Natural killer cell treated with Interleukin-12 subunit alpha and Interleukin-12 subunit beta and Interleukin-15 and Interleukin-18, amount 100 ng/mL, for 72 hours (primary cell): ENCODE measurements at regions not wholly inside any gene's neighbourhood (a gene's known extent, or its start where the extent isn't known, plus 50 kb on each side); places are given as distances from the start of the nearest gene placed in this dataset.
A peak's percentile ranks its signal among the peaks of the same experiment; 100 is the strongest.

Experiments
- ATAC-seq, 2 donors: fragments of 150-1000 bp; cut with Tn5 transposase in 1 of 2; sonication (Bioruptor Pico), chemical (Tn5 transposase) in 1 of 2; 2 replicates each; pipeline ENCODE4 v1.10.0; 2021
- DNase-seq: peaks from one replicate; pipeline ENCODE4 v3.0.0; 2022; ENCODE audit warnings: low spot score
- H3K27ac Mint-ChIP-seq, 2 donors: 1 replicate in 1 of 2; 2 replicates in 1 of 2; pipeline ENCODE4 v1.8.0; 2022; ENCODE audit warnings: mixed read lengths in 2 of 2, mild to moderate bottlenecking in 1 of 2, moderate library complexity in 1 of 2
- H3K27me3 Mint-ChIP-seq, 2 donors: 1 replicate in 1 of 2; 2 replicates in 1 of 2; pipeline ENCODE4 v1.8.0; 2022; ENCODE audit warnings: mixed read lengths in 2 of 2
- H3K36me3 Mint-ChIP-seq: one replicate; pipeline ENCODE4 v1.8.0; 2022; ENCODE audit warnings: mixed read lengths
- H3K4me1 Mint-ChIP-seq, 2 donors: 1 replicate in 1 of 2; 2 replicates in 1 of 2; pipeline ENCODE4 v1.8.0; 2022; ENCODE audit warnings: low read depth in 2 of 2, mixed read lengths in 2 of 2, mild to moderate bottlenecking in 1 of 2
- H3K4me3 Mint-ChIP-seq: one replicate; pipeline ENCODE4 v1.8.0; 2022; ENCODE audit warnings: mixed read lengths
- H3K9me3 Mint-ChIP-seq: 2 replicates; pipeline ENCODE4 v1.8.0; 2022; ENCODE audit warnings: mixed read lengths

DNA sequence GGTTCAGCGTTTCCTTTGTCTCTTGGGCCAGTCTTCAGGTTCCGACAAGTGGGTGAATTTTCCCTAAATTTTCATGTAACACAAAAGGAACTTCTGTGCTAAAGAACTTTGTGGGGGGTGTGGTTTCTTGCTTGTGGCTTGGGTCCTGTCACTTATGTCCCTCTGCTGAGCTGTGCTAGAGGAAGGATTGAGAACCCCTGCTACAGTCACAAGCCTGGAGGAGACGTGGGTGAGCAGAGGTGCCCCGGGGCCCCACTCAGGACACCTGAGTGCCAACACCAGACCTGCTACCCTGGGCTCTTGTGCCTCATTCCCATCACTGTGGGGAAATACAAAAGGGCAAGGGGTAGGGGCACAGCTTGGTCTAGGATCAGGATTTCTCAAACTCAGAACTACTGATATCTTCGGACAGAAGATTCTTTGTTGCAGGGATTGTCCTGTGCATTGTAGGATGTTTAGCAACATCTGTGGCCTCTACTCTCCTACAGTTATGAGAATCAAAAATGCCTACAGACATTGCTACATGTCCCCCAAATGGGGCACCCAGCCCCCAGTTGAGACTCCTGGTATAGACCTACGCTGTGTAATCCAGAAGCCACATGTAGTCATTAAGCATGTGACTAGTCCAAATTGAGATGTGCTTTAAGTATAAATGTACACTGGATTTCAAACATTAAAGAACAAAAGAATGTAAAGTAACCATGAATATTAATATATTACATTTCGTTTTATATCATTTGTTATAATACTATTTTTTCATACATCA is 128.7 kb downstream of the LY86 start:
- Mint-ChIP-seq H3K4me3 (no peak overlapping the region), H3K27ac (no peak overlapping the region), H3K36me3 (no peaks in the 10 kb centered on the region), H3K27me3 (peaks cover 7 to 10% of the 10 kb centered on the region in 2 donors), H3K9me3 (no peaks in the 10 kb centered on the region), H3K4me1 (peaks cover 6 to 7% of the 10 kb centered on the region in 2 donors)
- DNase-seq (no peak), ATAC-seq (no peak)

DNA sequence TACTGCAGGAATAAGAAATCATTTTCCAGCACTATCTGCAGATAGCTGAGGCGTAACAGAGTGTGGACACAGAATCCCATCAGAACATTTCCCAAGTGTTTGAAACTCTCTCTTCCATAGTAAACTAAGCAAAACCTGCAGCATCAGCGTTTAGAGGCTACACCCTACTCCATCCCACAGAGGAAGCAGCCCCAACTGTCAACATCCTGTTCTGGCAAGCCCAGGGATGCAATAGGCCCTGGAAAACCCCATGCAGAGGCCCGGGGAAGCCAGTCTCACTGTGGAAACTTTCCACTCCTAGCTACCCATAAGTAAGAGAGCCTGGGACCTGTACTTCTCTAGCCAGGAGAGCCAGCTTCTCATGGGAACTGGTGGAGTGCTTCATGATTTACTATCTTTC is 129.4 kb downstream of the LY86 start:
- no peaks in the 10 kb centered on the region for H3K9me3 Mint-ChIP-seq
- peaks cover 0 to under 1% of the 10 kb centered on the region in 2 donors for H3K4me1 Mint-ChIP-seq
- no peak overlapping the region for H3K4me3 Mint-ChIP-seq
- no peak for DNase-seq
- ATAC-seq: peak in 1 of 2 donors; percentile 26
- no peak overlapping the region for H3K27ac Mint-ChIP-seq
- no peaks in the 10 kb centered on the region for H3K36me3 Mint-ChIP-seq
- peaks cover 0 to 6% of the 10 kb centered on the region in 2 donors for H3K27me3 Mint-ChIP-seq

DNA sequence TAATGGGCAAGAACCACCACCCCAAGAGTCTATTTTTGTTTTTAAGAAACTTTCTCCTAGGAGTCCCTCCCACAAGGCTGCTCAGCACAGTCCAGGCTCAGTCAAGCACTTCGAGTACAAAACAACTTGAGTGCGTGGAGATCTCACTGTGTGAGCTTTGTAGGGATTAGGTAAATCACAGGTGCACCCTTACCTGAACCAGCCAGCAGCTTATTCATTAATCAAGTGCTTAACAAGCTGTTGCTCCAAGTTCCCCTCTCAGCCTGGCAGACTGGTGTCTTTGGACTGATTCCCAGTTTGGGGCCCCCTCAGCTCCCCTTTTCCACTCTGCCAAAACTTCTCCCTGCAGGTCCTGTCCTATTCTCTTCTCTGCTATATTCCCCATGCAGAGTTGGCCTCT is 133.1 kb downstream of the LY86 start:
- DNase-seq (no peak), ATAC-seq (no peak)
- Mint-ChIP-seq H3K4me1 (peaks cover 7 to 10% of the 10 kb centered on the region in 2 donors), H3K36me3 (no peaks in the 10 kb centered on the region), H3K27me3 (peaks cover 9 to 13% of the 10 kb centered on the region in 2 donors), H3K4me3 (no peak overlapping the region), H3K27ac (no peak overlapping the region), H3K9me3 (no peaks in the 10 kb centered on the region)

DNA sequence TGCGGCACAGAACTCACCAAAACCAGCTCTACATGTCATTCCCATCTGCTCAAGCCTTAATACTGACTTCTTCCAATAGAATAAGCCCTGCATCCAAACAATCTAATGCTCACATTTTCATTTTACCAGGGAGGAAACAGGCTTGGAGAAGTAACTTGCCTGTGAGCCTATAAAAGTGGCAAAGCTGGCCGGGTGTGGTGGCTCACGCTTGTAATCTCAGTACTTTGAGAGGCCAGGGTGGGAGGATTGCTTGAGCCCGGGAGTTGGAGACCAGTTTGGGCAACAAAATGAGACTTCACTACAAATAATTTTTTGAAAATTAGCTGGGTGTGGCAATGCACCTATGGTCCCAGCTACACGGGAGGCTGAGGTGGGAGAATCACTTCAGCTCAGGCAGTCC is 133.7 kb downstream of the LY86 start:
- no peak for ATAC-seq
- Mint-ChIP-seq H3K27me3 (peaks cover 9 to 13% of the 10 kb centered on the region in 2 donors), H3K9me3 (no peaks in the 10 kb centered on the region), H3K36me3 (no peaks in the 10 kb centered on the region), H3K27ac (no peak overlapping the region), H3K4me3 (no peak overlapping the region), H3K4me1 (peaks cover 7 to 10% of the 10 kb centered on the region in 2 donors)
- no peak for DNase-seq

DNA sequence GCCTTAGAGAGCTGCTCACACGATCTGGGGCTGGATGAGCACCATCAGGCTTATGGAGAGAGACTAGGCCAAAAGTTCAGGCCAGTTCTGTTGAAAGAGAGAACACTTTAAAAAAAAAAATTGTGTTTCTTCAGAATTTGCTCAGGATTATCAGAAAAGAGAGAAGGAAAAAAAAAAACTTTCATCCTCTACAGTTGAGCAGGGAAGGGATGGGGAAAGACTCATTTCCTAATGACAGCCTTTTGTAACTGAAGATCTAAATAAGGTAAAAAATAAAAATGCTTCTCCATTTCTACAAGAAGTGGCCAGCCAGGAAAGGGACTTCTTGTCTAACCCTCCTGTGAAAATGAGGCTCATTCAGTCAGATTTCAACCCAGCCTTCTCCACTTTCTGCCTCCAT is 134.8 kb downstream of the LY86 start:
- Mint-ChIP-seq H3K4me3 (no peak overlapping the region), H3K9me3 (no peaks in the 10 kb centered on the region), H3K4me1 (peaks cover 7 to 10% of the 10 kb centered on the region in 2 donors), H3K27me3 (peaks cover 13 to 17% of the 10 kb centered on the region in 2 donors), H3K36me3 (no peaks in the 10 kb centered on the region), H3K27ac (no peak overlapping the region)
- no peak for DNase-seq
- ATAC-seq: no peak

DNA sequence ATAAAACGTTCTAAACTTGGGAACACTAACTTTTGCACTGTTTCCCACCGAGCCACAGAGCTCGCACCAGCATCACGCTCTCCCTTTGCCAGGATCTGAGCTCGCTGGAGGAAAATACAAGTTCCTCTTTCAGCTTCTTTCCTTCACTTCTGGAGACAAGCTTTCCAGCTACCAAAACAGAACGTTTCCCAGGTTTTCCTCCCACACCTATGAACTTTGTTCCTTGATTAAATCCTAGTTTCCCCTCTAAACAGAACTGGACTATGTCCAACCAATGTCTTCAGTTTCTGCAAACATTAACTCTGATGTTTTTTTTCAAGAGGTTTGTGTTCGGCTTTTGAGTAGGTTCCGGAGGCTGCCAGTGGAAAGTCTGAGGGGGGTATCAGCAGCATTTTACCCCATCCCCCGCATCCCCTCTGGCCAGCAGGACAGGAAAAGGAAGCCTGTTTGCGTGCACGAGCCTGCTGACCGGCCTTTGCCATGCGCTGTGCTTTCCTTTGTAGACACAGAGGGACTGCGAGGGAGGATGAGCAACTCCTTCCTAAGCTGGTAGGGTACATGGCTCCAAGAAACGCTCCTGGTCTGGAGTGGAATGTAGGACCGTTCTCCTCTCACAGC is 135.5 kb downstream of the LY86 start:
- Mint-ChIP-seq H3K9me3 (no peaks in the 10 kb centered on the region), H3K36me3 (no peaks in the 10 kb centered on the region), H3K27ac (no peak overlapping the region), H3K4me3 (no peak overlapping the region), H3K27me3 (peaks cover 13 to 18% of the 10 kb centered on the region in 2 donors), H3K4me1 (peaks cover 7 to 10% of the 10 kb centered on the region in 2 donors)
- DNase-seq (no peak), ATAC-seq (peak in 1 of 2 donors; percentile 36)

DNA sequence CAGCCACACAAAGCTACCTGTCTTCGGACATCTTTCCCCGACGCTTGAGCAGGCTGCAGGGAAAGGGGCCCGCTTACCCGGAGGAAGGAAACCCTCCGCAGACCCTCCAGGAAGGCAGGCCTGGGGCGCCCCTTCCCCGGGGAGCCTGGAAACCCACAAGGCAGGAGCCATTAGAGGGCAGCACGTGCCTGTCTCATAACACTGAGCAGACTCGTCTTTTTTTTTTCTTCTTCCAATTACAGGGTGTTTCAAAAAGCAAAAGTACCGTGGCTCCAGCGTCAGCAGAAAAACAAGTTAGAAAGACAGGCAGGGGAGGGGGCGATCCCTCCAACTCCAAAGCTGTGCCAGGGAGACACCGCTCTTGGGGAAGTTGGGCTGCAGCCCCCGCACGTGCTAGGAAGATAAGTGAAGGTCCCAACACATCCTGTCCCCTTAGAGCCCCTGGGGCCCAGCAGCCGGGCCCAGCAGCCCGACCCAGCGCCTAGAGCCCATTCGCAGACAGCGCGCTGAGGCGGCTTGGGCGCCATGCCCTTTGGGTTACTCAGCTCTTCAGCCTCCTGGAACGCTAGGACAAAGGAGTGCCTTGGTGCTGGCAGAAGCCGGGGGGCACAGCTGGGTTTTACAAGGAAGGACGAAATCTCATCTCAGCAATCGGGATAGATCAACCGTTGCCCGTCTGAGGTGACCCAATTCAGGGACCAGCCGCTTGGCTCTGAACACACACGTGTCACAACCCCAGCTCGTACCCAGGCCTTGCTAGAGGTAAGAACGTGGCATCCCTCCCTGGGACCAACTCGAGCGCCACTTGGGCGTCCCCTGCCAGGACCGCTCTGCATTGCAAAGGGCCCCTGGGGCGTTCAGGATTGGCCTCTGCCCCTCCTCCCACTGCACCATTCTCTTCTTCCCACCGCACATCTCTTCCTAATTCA is 136.3 kb downstream of the LY86 start:
- Mint-ChIP-seq H3K27me3 (peaks cover 13 to 18% of the 10 kb centered on the region in 2 donors), H3K4me1 (peaks cover 7 to 10% of the 10 kb centered on the region in 2 donors), H3K27ac (no peak overlapping the region), H3K36me3 (no peaks in the 10 kb centered on the region), H3K4me3 (peak overlapping the region; percentile 19), H3K9me3 (no peaks in the 10 kb centered on the region)
- DNase-seq: no peak
- peak; percentile 37 to 50 for ATAC-seq

DNA sequence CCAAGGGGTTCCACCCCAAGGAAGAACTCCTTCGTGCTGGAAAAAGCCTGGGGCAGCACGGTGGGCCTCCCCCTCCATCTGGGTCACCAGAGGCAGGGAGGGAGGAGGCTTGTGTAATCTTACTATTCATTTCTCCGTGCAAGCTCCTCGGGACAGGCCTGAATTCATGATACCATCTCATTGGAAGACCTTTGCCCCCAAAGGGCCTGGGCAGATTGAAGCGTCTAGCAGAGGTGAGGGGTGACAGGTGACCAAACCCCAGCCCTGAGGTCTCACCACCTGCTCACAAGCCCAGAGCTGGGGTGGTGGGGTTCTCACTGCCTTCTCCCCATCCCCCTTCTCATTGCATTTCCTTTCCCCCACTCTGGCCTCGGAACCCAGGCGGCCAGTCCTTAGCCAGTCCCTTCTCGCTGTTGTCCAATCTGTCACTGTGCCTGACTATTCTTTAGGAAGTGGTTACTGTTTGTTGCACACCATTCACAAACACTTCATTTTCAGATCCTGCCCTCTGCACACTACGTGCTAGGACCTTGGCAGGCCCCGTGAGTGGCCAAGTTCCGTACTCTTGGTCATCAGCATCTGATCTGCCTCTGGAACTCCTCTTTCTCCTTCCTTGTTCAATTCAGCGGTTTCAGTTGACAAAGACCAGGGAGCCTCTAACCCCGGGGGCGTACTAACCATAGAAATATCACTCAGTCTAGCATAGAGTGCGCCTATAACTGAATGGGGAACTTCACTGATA is 137.1 kb downstream of the LY86 start:
- ATAC-seq: no peak
- Mint-ChIP-seq H3K36me3 (no peaks in the 10 kb centered on the region), H3K27me3 (peaks cover 13 to 24% of the 10 kb centered on the region in 2 donors), H3K9me3 (no peaks in the 10 kb centered on the region), H3K27ac (no peak overlapping the region), H3K4me1 (peaks cover 7 to 10% of the 10 kb centered on the region in 2 donors), H3K4me3 (no peak overlapping the region)
- DNase-seq: no peak

DNA sequence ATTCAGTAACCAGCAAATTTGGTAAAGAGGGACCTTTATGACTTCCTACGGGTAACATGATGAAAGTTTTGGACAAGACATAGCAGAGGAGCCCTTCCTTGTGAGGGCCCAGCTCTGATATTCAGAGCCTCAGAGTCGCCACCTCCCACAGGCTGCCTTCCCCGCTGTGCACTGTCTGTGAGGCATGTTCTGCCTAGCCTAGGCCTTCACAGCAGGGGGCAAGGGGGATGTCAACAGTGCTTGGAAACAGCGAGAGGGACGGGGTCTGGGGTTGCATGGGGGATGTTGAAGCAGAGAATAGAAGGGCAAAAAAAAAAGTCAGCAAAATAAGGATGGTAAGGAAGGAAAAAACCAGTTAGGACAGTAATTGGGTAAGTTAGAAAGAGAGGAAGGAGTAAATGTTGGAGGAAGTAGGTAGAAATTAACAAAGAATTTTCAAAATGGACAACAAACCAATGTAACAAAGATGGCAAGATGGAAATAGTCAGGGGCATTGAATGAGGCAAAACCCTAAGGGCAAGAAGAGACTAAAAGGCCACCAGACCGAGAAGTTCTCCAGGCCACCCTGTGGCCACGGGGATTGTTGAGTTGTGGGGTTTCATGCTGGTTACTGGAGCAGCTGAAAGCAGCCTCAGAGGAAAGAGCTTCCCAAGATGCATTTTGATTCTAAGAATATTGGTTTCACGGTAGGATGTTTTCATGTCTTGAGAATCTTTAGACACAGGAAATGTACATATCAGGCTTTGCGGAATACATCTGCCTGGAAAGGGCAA is 139.8 kb downstream of the LY86 start:
- no peak overlapping the region for H3K4me3 Mint-ChIP-seq
- H3K36me3 Mint-ChIP-seq: no peaks in the 10 kb centered on the region

DNA sequence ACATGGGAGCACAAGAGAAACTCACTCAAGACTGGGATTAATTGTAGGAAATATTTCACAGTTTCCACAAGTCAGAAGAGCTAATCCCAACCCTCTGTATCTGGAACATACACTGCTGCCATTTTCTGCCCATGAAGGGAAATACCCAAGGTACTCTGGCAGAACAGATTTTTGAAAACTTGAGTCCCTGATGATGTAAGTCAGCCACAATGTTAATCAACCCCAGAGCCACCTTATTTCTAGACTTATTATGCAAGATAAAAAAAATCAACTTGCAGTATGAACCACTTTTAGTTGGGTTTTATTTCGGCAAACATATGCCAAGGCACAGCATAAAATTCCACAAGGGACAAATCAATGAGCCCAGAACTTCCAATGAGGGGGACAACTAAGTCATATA is 141.5 kb downstream of the LY86 start:
- no peaks in the 10 kb centered on the region for H3K36me3 Mint-ChIP-seq
- peaks cover 4% of the 10 kb centered on the region in 2 donors for H3K4me1 Mint-ChIP-seq
- no peak overlapping the region for H3K4me3 Mint-ChIP-seq
- DNase-seq: no peak
- ATAC-seq: no peak
- no peak overlapping the region for H3K27ac Mint-ChIP-seq
- no peaks in the 10 kb centered on the region for H3K9me3 Mint-ChIP-seq
- peaks cover 23 to 48% of the 10 kb centered on the region in 2 donors for H3K27me3 Mint-ChIP-seq

More for the DNA sequence above, 139.8 kb downstream of the LY86 start:
- ATAC-seq (no peak), DNase-seq (no peak)
- no peaks in the 10 kb centered on the region for H3K9me3 Mint-ChIP-seq
- H3K4me1 Mint-ChIP-seq: peaks cover 7 to 10% of the 10 kb centered on the region in 2 donors
- H3K27me3 Mint-ChIP-seq: peaks cover 14 to 33% of the 10 kb centered on the region in 2 donors
- H3K27ac Mint-ChIP-seq: no peak overlapping the region

DNA sequence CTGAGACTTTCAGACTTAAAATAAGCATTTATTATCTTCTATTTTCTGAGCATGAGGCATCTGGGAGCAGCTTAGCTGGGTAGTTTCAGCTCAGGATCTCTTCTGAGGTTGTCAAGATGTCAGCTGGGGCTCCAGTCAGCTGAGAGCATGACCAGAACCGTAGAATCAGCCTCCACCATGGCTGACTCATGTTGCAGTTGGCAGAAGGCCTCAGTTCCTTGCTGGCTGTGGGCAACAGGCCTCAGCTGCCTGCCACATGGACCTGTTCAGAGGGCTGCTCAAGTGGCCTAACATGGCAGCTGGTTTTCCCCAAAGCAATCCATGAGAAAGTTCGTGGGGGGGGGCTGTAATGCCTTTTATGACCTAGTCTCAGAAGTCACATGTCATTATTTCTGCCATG is 142.3 kb downstream of the LY86 start:
- ATAC-seq (no peak), DNase-seq (no peak)
- H3K9me3 Mint-ChIP-seq: no peaks in the 10 kb centered on the region
- H3K4me3 Mint-ChIP-seq: no peak overlapping the region
- H3K36me3 Mint-ChIP-seq: no peaks in the 10 kb centered on the region
- no peak overlapping the region for H3K27ac Mint-ChIP-seq
- peaks cover 23 to 49% of the 10 kb centered on the region in 2 donors for H3K27me3 Mint-ChIP-seq
- peaks cover under 1 to 2% of the 10 kb centered on the region in 2 donors for H3K4me1 Mint-ChIP-seq

DNA sequence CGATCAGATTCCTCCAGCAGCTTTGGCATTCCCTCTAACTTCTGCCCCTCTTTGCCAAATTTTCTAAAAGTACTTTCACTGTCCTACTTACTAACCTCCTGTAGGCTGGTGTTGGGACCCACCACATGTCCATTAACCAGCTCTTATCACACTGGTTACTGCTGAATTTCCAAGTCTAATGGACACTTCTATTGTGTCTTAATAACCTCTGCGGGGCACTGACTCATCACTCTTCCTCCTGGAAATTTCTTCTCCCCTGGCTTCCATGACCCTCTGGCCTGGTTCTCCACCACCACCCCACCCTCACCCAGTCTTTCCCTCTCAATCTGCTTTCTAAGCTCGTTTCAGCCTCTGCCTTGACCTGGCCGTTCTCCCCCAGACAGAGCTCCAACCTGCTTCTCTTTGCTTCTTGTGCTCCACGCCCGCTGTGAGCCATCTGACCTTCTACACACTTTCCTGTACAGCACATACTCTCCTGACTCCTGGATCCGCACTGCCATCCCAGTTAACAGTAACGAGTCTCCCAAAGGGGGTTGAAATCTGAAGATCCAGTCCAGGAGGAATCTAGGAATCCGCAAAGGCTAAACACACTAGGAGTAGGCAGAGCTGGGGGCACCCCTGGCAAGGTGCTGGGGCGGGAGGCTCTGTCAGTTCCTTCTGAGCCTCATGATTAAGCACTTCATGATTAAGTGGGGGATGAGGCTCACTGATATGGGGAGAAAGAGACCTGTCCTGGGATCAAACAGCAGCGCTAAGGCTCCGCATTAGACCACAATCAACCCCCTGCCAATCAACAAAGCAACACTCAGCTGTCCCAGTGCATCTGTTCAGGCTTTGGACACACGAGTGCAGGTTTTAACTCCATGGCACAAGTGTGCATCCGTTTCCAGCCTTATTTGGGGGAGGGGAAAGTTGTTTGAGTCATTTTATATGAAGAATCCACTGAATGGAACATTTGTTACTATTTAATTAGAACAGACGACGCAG is 146.3 kb downstream of the LY86 start:
- H3K9me3 Mint-ChIP-seq: no peaks in the 10 kb centered on the region
- H3K27ac Mint-ChIP-seq: no peak overlapping the region
- peaks cover 38 to 65% of the 10 kb centered on the region in 2 donors for H3K27me3 Mint-ChIP-seq

More for the DNA sequence above, 146.3 kb downstream of the LY86 start:
- ATAC-seq: no peak
- no peak overlapping the region for H3K4me3 Mint-ChIP-seq
- H3K4me1 Mint-ChIP-seq: no peaks in the 10 kb centered on the region
- DNase-seq: no peak
- H3K36me3 Mint-ChIP-seq: no peaks in the 10 kb centered on the region
